ENCODE measurements at regions not wholly inside any gene's neighbourhood (a gene's known extent, or its start where the extent isn't known, plus 50 kb on each side); places are given as distances from the start of the nearest gene placed in this dataset.
"Not testable (repeated sequence)": the region's sequence is repeated elsewhere in the genome, so short reads cannot be mapped to it uniquely, and the experiment has no call there.

DNA sequence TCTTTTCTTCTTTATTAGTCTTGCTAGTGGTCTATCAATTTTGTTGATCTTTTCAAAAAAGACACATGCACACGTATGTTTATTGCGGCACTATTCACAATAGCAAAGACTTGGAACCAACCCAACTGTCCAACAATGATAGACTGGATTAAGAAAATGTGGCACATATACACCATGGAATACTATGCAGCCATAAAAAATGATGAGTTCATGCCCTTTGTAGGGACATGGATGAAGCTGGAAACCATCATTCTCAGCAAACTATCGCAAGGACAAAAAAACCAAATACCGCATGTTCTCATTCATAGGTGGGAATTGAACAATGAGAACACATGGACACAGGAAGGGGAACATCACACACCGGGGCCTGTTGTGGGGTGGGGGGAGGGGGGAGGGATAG lies 657.1 kb downstream of the MECOM start:
- TF ChIP-seq, protein P1, sequence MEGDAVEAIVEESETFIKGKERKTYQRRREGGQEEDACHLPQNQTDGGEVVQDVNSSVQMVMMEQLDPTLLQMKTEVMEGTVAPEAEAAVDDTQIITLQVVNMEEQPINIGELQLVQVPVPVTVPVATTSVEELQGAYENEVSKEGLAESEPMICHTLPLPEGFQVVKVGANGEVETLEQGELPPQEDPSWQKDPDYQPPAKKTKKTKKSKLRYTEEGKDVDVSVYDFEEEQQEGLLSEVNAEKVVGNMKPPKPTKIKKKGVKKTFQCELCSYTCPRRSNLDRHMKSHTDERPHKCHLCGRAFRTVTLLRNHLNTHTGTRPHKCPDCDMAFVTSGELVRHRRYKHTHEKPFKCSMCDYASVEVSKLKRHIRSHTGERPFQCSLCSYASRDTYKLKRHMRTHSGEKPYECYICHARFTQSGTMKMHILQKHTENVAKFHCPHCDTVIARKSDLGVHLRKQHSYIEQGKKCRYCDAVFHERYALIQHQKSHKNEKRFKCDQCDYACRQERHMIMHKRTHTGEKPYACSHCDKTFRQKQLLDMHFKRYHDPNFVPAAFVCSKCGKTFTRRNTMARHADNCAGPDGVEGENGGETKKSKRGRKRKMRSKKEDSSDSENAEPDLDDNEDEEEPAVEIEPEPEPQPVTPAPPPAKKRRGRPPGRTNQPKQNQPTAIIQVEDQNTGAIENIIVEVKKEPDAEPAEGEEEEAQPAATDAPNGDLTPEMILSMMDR (conservative IDR thresholded peaks at IDR 0.05) = not testable (repeated sequence)
- TF ChIP-seq ZFX (IDR thresholded peaks at IDR 0.05) = not testable (repeated sequence)
